Central memory CD4-positive, alpha-beta T cell (primary cell): ENCODE measurements at regions not wholly inside any gene's neighbourhood (a gene's known extent, or its start where the extent isn't known, plus 50 kb on each side); places are given as distances from the start of the nearest gene placed in this dataset.

ENCODE experiments used
- DNase-seq: peaks from one replicate; pipeline ENCODE4 v3.0.0; 2022

DNA sequence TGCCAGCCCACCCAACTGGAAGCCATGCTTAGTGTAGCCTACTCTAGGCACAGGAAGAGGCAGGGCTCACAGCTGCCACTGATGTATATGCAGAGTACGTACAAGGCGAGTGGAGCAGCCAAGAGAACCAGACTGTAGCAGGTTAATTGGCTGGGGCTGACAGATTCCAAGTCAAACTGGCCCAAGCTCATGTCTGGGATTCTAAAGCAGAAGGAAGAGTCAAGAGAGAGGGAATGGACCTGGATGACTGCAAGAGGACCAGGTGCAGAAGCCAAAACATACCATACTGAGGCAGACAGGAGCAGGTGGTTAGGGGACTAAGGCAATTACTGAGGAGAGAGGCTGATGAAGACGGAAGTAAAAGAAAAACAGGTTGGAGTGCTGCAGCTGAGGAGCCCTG is 51.3 kb upstream of the LRRN2 start:
- no peak for DNase-seq

- DNase-seq: no peak
Measured at GRCh38 chr1:204738506-204738905, 53.0 kb upstream of the LRRN2 start.

DNA sequence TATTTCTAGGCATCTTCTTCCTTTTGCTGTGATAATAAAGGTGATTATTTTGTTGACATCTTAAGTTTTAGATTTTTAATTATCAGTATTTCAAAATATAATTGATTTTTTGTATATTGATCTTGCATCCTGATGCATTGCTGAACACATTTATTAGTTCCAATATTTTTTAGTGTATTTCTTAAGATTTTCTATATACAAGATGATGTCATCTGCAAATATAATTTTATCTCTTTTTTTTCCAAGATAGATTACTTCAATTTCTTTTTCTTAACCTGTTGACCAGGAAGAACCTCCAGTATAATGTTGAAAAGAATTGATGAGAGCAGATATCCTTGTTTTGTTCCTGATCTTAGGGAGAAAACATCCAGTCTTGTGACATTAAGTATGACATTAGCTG is 54.8 kb upstream of the LRRN2 start:
- no peak for DNase-seq

- DNase-seq: no peak
Measured at GRCh38 chr1:204741440-204741839, 55.9 kb upstream of the LRRN2 start.

GRCh38 chr1:204742676-204743251 is 57.2 kb upstream of the LRRN2 start:
- no peak for DNase-seq

DNA sequence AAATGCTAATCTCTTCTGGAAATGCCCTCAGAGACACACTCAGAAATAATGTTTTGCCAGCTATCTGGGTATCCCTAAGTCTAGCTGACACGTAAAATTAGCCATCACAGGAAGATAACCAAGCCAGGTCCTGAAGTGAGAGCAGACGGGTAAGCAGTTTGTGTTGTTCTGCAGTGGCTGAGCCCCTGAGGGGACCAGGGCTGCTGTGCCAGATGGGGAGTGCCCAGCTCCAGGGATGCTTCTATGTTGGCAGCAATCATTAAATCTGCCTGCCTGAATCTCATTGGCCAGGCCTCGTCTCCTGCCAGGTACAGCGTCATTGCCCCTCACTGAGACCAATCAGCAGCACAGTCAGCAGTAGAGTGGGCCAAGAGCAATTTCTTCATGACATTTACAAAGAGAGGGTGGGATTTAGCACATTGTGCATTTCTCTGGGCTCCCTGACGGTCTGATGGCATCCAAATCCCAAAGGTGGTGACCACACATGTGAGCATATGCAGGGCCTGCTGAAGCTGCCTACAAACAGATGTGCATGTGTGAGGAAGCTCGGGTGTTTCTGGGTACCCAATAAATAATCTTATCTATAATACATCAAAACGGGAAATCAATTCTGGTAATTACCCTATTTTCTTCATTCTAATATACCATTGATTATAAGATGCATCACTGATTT is 58.7 kb upstream of the LRRN2 start:
- DNase-seq: no peak

GRCh38 chr1:204746838-204747442 is 61.4 kb upstream of the LRRN2 start:
- peak; percentile 39 for DNase-seq

GRCh38 chr1:204751480-204751879 is 65.9 kb upstream of the LRRN2 start:
- no peak for DNase-seq

DNA sequence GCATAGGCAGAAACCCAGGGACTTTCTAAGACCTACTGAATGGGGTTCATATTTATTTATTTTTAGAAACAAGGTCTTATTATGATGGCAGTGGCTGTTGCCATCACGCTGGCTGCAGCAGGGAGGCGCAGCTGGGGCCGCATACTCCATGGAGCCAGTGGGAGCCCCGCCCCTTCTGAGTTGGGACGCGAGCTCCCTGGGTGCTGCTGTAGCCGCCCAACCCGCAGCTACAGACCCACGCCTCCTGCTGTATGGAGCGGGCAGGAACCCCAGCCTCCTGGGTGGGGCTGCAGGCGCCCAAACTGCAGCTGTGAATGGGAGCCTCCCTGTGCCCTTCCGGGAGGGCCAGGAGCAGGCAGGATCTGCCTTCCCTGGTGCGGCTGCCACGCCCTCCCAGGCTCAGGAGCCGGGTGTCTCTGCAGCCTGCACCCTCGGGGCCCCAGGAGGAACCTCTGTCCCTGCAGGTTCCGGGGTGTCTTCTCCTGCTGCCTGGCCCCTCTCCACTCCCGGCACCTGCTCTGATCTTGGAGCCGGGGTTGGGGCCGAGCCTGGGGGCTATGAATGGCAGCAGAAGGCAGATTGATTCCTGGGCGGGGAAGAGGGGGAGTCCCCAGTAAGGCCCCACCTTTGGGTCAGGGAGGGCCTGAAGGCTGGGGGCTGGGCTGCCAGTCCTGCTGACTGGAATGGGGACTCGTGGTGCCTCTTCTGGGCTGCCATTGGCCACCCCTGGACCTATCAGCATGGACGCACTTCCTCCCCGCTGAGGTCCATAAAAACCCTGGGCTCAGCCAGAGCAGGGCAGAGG is 66.5 kb upstream of the LRRN2 start:
- DNase-seq: no peak

DNA sequence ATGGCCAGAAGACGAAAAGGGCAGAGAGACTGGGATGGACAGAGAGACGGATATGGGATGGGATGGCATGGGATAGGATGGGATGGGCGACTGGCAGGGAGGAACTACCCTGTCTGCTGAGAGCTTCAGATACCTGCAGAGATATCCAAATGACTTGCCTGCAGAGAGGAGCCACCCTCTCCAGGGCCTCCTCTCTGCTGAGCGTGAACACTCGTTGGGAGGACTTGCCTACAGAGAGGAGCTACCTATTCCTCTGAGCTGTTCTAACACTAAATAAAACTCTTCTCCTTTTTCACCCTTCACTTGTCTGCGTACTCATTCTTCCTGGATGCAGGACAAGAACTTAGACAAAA is 67.1 kb upstream of the LRRN2 start:
- no peak for DNase-seq

GRCh38 chr1:204754821-204755220 is 69.3 kb upstream of the LRRN2 start:
- no peak for DNase-seq

DNA sequence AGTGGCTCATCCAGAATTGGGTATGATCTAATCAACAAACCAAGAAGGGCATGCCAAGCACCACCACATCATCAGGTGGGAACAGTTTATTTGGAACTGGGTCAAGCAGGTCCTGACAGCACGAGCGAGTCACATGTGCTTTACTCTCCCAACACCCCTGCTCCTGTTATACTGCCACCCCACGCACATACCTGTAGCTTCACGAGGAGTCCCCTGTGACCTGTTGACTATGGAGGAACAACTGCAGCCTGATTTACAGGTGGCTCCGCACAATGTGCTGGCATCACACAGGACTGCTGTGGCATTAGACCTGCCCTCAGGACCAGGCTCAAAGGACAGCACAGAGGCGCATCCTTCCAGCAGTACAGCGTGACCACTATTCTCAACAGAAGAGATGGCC is 70.8 kb upstream of the LRRN2 start:
- no peak for DNase-seq

GRCh38 chr1:204756811-204757210 is 71.3 kb upstream of the LRRN2 start:
- no peak for DNase-seq

DNA sequence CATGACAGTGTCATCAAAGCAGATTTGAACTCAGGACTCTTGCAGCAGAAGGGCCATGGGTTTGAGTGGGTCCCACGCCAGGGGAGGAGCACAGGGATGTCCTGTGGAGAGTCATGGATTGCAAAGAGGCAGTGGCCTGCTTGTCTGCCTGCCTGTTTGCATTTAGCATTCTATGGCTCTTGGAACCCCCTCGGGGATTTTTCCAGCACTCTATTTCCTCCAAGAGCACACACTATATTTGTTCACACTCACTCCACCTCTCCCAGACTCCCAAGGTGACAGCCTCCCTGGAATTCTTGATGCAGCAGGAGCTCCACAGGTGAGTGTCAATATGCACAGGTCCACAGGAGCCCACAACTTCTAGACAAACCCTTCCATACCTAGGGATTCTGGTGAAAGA is 73.1 kb upstream of the LRRN2 start:
- no peak for DNase-seq

DNA sequence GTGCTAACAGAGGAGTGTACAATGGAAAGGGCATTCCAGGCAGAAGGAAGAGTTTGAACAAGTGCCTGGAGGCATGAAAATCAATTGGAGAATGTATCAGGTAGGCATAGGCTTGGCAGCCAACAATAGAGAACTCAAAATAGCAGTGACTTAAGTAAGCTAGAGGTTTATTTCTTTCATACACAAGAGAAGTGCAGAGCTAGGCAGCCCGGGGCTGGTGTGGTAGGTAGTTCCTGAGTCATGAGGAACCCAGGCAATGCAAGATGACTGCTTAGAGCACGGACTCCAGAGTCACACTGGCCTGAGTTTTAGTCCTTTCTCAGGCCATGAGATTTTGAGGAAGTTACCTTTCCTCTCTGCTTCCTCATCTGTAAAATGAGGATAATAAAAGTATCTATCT is 74.8 kb upstream of the LRRN2 start:
- DNase-seq: no peak

DNA sequence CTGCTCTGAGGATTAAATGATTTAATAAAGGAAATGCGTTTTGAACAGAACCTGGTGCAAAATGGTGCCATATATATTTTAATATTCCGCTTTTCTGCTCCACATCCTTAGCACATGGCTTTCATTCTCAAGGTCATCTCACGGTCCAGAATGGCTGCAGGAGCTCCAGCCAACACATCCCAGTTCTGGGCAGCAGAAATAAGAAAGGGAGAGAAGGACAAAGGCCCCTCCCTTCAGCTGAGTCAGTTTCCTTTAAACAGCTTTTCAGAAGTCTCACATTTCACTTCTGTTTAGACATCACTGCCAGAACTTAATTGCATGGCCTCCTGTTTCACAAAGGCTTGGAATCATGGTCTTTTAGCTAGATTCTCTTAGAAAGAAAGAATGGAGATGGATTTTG is 75.2 kb upstream of the LRRN2 start:
- no peak for DNase-seq

- peak; percentile 54 for DNase-seq
Measured at GRCh38 chr1:204763773-204764427, 78.4 kb upstream of the LRRN2 start.

- DNase-seq: no peak
Measured at GRCh38 chr1:204769997-204770396, 84.5 kb upstream of the LRRN2 start.

GRCh38 chr1:204771358-204771757 is 85.8 kb upstream of the LRRN2 start:
- DNase-seq: no peak

DNA sequence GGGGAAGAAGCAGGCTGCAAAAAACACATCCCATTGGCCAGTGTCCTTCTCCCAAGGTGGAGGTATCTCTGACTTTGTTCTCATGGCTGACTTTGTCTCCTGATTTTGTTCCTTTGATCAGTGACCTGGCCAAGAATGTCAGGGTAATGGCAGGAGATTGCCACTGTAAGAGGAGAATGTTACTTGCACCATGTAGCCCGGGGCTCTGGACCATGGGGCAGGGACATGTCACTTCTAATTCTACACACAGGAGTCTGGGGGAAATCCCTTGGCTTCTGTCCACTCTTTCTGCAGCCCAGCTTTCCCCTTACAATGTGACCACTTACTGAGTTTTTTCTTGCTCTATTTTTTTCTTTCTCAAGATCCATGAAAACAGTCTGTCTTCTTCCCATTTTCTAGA is 87.7 kb upstream of the LRRN2 start:
- DNase-seq: no peak

DNA sequence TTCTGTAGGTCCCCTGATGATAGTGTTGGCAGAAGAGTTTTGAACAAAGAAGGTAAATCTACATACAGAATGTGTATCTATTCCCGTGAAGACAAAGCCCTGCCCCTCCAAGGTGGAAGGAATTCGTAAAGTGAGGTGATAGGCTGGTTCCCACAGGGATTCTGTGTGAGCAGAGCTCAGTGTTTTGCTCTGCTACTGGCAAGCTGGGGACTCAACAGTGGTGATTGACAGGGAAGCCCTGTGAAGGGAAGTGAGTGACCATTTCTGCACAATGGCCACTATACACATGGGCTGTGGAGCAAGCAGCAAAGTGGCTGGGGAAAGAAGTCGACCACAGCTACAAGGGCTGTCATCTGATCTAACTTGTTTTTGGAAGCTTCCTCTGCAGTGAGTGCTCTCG is 90.0 kb upstream of the LRRN2 start:
- no peak for DNase-seq

GRCh38 chr1:204777591-204777990 is 92.1 kb upstream of the LRRN2 start:
- DNase-seq: no peak

- DNase-seq: no peak
Measured at GRCh38 chr1:204780630-204781029, 90.0 kb upstream of the NFASC start.
